Heart left ventricle (tissue), 13 donors: ENCODE measurements at regions not wholly inside any gene's neighbourhood (a gene's known extent, or its start where the extent isn't known, plus 50 kb on each side); places are given as distances from the start of the nearest gene placed in this dataset.

Experiments
- POLR2A ChIP-seq, 2 donors: fragments of 450-650 bp; IDR thresholded peaks; one replicate each; pipeline ENCODE4 v1.6.1; 2017; ENCODE audit warnings: antibody characterized with exemption in 2 of 2, mild to moderate bottlenecking in 2 of 2, moderate library complexity in 2 of 2
- TF ChIP-seq, protein P1 (sequence below), 12 donors: fragments of 200-600 bp; sonication (generic) in 4 of 12; IDR thresholded peaks; one replicate each; pipeline versions ENCODE4 v1.5.0 to v1.8.0; 2018 to 2022; ENCODE audit warnings: antibody characterized with exemption in 12 of 12, mild to moderate bottlenecking in 5 of 12
- donor health status: ischemic (EF 13 %, LVEDD 7.1; RV severe dilation, severe dysfunction).
- donor health status: DM: no; HTN: yes; CAD: no.
- donor health status: DM: no; HTN: no; CAD: no.
- donor health status: ischemic (EF 25% LVEDD 6.9; RV normal size, moderate dysfunction).
- donor health status: ischemic (EF 25% LVEDD 5.7; RV mildly dilated, moderate dysfunction).
- donor health status: ischemic (EF 35%, LVEDD 5.7; RV mildly dilated, moderate dysfunction).
- donor health status: nonischemic (EF 11% LVEDD 7.7; RV severe dilation, severe dysfunction).
- donor health status: DM: yes; HTN: yes; CAD: no.
- donor health status: PGD.
- donor health status: ischemic (EF 29% LVEDD 5.4; RV normal size, mild dysfunction).
- donor health status: nonischemic (EF 23%, LVEDD 6.1; RV moderate dilation, normal function).

DNA sequence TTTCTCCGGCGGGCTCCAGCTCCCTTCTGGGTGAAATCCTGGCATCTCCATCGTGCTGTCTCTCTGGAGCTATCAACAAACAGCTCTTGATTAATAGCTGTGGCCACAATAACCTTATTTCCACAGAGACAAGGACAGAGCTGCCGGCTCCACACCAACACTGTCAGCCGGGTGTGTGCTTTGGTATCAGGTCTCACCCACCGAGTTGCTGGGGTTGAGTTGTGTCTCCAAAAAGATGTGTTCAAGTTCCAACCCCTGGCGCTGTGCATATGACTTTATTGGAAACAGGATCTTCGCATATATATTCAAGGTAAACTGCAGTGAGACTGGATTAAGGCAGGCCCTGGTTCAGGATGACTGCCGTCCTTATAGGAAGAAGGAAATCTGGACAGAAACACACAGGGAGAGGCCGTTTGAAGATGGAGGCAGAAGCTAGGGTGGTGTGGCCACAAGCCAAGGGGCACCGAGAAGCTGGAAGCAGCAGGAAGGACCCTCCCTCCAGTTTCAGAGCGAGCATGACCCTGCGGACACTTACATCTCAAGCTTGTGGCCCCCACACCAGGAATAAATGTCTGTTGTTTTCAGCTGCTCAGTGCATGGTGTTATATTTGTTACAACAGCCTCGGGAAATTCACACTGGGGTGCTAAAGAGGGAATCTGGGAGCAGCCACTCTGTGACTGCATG is 88.4 kb upstream of the TMPRSS2 start:
- TF ChIP-seq, protein P1, sequence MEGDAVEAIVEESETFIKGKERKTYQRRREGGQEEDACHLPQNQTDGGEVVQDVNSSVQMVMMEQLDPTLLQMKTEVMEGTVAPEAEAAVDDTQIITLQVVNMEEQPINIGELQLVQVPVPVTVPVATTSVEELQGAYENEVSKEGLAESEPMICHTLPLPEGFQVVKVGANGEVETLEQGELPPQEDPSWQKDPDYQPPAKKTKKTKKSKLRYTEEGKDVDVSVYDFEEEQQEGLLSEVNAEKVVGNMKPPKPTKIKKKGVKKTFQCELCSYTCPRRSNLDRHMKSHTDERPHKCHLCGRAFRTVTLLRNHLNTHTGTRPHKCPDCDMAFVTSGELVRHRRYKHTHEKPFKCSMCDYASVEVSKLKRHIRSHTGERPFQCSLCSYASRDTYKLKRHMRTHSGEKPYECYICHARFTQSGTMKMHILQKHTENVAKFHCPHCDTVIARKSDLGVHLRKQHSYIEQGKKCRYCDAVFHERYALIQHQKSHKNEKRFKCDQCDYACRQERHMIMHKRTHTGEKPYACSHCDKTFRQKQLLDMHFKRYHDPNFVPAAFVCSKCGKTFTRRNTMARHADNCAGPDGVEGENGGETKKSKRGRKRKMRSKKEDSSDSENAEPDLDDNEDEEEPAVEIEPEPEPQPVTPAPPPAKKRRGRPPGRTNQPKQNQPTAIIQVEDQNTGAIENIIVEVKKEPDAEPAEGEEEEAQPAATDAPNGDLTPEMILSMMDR (IDR thresholded peaks at IDR 0.05), result no peak
- no peak for TF ChIP-seq POLR2A (IDR thresholded peaks at IDR 0.05)
